ENCODE measurements at regions not wholly inside any gene's neighbourhood (a gene's known extent, or its start where the extent isn't known, plus 50 kb on each side); places are given as distances from the start of the nearest gene placed in this dataset.

DNA sequence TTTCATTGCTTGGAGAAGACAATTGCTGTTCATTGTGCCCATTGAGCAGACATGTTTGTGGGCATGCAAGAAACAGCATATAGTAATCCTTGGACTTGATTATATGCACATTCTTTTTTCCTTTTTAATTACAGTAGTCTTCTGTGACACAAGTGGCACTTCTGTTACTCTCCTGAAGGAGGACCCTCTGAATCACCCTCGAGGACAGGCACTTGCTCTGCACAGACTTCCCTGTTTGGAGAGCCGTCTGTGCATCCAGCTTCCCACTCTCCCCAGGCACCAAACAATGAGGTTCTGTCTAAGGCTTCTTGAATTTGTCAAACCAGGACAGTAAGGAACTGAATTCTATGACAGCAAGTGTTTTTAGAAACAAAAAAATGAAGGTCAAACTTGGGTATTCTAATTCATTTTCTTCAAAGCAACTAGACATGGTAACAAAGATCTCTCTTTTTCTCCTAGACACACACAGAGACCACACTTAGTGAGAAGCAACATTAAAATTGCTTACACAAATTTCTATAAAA, 844.6 kb upstream of the ID2 start:
- H3K4me3 ChIP-seq (ENCODE audit: low read depth, low read length): no peak overlapping the region
- TF ChIP-seq TCF7L2 (IDR thresholded peaks at IDR 0.05; ENCODE audit: borderline replicate concordance, low read depth, low read length) (no peak), ZBTB20 (tag by site-specific recombination; IDR thresholded peaks at IDR 0.05) (no peak), ZNF830 (tag by site-specific recombination; IDR thresholded peaks at IDR 0.05; ENCODE audit: low read depth) (no peak), ZNF560 (tag by site-specific recombination; IDR thresholded peaks at IDR 0.05; ENCODE audit: borderline replicate concordance) (no peak), ZNF24 (tag by site-specific recombination; IDR thresholded peaks at IDR 0.05) (no peak), ZNF501 (tag by site-specific recombination; IDR thresholded peaks at IDR 0.05) (no peak), ZNF530 (tag by site-specific recombination; IDR thresholded peaks at IDR 0.05; ENCODE audit: low read depth) (no peak), ZNF221 (tag by site-specific recombination; IDR thresholded peaks at IDR 0.05; ENCODE audit: borderline replicate concordance) (no peak), ZNF140 (tag by site-specific recombination; IDR thresholded peaks at IDR 0.05) (no peak), MYNN (tag by site-specific recombination; IDR thresholded peaks at IDR 0.05; ENCODE audit: borderline replicate concordance) (no peak), ZNF776 (tag by site-specific recombination; IDR thresholded peaks at IDR 0.05; ENCODE audit: borderline replicate concordance) (no peak), ZNF677 (tag by site-specific recombination; IDR thresholded peaks at IDR 0.05) (no peak), GLIS2 (tag by site-specific recombination; IDR thresholded peaks at IDR 0.05) (no peak), ZNF184 (tag by site-specific recombination; IDR thresholded peaks at IDR 0.05) (no peak), ZFP3 (tag by site-specific recombination; IDR thresholded peaks at IDR 0.05; ENCODE audit: low read depth) (no peak), ZNF391 (tag by site-specific recombination; IDR thresholded peaks at IDR 0.05; ENCODE audit: borderline replicate concordance, low read depth) (no peak), ZNF133 (tag by site-specific recombination; IDR thresholded peaks at IDR 0.05) (no peak)
- TF ChIP-seq, protein P1, sequence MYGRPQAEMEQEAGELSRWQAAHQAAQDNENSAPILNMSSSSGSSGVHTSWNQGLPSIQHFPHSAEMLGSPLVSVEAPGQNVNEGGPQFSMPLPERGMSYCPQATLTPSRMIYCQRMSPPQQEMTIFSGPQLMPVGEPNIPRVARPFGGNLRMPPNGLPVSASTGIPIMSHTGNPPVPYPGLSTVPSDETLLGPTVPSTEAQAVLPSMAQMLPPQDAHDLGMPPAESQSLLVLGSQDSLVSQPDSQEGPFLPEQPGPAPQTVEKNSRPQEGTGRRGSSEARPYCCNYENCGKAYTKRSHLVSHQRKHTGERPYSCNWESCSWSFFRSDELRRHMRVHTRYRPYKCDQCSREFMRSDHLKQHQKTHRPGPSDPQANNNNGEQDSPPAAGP (tag by site-specific recombination; IDR thresholded peaks at IDR 0.05): no peak
- TF ChIP-seq, protein P2, sequence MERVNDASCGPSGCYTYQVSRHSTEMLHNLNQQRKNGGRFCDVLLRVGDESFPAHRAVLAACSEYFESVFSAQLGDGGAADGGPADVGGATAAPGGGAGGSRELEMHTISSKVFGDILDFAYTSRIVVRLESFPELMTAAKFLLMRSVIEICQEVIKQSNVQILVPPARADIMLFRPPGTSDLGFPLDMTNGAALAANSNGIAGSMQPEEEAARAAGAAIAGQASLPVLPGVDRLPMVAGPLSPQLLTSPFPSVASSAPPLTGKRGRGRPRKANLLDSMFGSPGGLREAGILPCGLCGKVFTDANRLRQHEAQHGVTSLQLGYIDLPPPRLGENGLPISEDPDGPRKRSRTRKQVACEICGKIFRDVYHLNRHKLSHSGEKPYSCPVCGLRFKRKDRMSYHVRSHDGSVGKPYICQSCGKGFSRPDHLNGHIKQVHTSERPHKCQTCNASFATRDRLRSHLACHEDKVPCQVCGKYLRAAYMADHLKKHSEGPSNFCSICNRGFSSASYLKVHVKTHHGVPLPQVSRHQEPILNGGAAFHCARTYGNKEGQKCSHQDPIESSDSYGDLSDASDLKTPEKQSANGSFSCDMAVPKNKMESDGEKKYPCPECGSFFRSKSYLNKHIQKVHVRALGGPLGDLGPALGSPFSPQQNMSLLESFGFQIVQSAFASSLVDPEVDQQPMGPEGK (tag by site-specific recombination; IDR thresholded peaks at IDR 0.05): no peak
- TF ChIP-seq, protein P3, sequence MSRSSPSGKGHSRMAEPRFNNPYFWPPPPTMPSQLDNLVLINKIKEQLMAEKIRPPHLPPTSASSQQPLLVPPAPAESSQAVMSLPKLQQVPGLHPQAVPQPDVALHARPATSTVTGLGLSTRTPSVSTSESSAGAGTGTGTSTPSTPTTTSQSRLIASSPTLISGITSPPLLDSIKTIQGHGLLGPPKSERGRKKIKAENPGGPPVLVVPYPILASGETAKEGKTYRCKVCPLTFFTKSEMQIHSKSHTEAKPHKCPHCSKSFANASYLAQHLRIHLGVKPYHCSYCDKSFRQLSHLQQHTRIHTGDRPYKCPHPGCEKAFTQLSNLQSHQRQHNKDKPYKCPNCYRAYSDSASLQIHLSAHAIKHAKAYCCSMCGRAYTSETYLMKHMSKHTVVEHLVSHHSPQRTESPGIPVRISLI (tag by site-specific recombination; IDR thresholded peaks at IDR 0.05): no peak
- no peaks in the 10 kb centered on the region for H3K36me3 ChIP-seq (ENCODE audit: control insufficient read depth in 2 of 2, insufficient read depth in 1 of 2, low read length in 2 of 2)
- ChIA-PET POLR2A (no interaction called here), CTCF (interaction anchor here (0.5 to 0.7 kb wide), 3 partner anchors 51 to 1404 kb away, joined by 3 to 5 read pairs (median 3); no protein-coding TSS in a partner anchor)
- H3K9me3 ChIP-seq (ENCODE audit: control insufficient read depth, insufficient read depth, low read depth, low read length): no peaks in the 10 kb centered on the region
- peaks cover 3% of the 10 kb centered on the region; the same call in 1 of the 2 replicates for H3K4me1 ChIP-seq (ENCODE audit: control insufficient read depth, insufficient read depth, low read length)
- H3K27ac ChIP-seq (ENCODE audit: extremely low read depth, low read depth, low read length): no peak overlapping the region

DNA sequence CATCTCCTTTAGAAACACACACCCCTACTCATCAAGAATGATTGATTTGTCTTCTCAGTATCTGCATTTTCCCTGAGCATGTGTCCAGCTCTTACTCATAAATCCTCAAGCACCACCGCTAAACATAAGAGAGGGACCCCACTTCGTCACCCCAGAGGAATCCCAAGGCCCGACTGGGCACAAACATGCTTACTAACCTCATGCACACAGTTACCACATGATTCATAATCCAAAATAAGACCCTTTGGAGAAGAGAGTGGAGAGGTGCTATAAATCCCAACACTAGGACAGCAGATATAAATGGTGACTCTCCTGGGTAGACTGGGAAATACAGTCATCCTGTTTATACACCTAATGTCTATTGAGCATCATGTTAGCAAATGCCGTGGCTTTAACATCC, 843.2 kb upstream of the ID2 start:
- POLR2A ChIA-PET: no interaction called here
- TF ChIP-seq PRDM1 (tag by site-specific recombination; IDR thresholded peaks at IDR 0.05): no peak
- no peak for TF ChIP-seq ZNF610 (tag by site-specific recombination; IDR thresholded peaks at IDR 0.05; ENCODE audit: borderline replicate concordance)
- TF ChIP-seq KLF7 (tag by site-specific recombination; IDR thresholded peaks at IDR 0.05; ENCODE audit: borderline replicate concordance): no peak
- TF ChIP-seq RBAK (tag by site-specific recombination; IDR thresholded peaks at IDR 0.05): no peak
- CTCF ChIA-PET: no interaction called here
- Histone ChIP-seq H3K36me3 (ENCODE audit: control insufficient read depth in 2 of 2, insufficient read depth in 1 of 2, low read length in 2 of 2) (no peaks in the 10 kb centered on the region), H3K4me1 (ENCODE audit: control insufficient read depth, insufficient read depth, low read length) (peaks cover 3% of the 10 kb centered on the region; the same call in 1 of the 2 replicates), H3K9me3 (ENCODE audit: control insufficient read depth, insufficient read depth, low read depth, low read length) (no peaks in the 10 kb centered on the region), H3K4me3 (ENCODE audit: low read depth, low read length) (no peak overlapping the region), H3K27ac (ENCODE audit: extremely low read depth, low read depth, low read length) (no peak overlapping the region)
